Vagina (tissue), 2 donors: ENCODE measurements at regions not wholly inside any gene's neighbourhood (a gene's known extent, or its start where the extent isn't known, plus 50 kb on each side); places are given as distances from the start of the nearest gene placed in this dataset.

ENCODE experiments used
- DNase-seq, 2 donors: peaks; one replicate each; pipeline ENCODE4 v3.0.0-alpha.2; 2017; ENCODE audit errors: extremely low spot score in 2 of 2
- H3K27ac ChIP-seq: fragments of 200-600 bp; sonication (generic); one replicate; pipeline ENCODE4 v1.5.1; 2019
- H3K27me3 ChIP-seq: fragments of 200-600 bp; sonication (generic); one replicate; pipeline ENCODE4 v1.5.1; 2019
- H3K36me3 ChIP-seq, 2 donors: fragments of 200-600 bp; sonication (generic); one replicate each; pipeline ENCODE4 v1.5.1; 2017 to 2019
- H3K4me1 ChIP-seq: fragments of 200-600 bp; sonication (generic); one replicate; pipeline ENCODE4 v1.5.1; 2019
- H3K4me3 ChIP-seq, 2 donors: fragments of 200-600 bp; sonication (generic); 1 replicate in 1 of 2; 2 replicates in 1 of 2; pipeline ENCODE4 v1.5.1; 2016 to 2019
- H3K9me3 ChIP-seq: fragments of 200-600 bp; sonication (generic); one replicate; pipeline ENCODE4 v1.5.1; 2019
- POLR2A ChIP-seq, 2 donors: fragments of 450-650 bp; IDR thresholded peaks; one replicate each; pipeline ENCODE4 v1.6.1; 2017; ENCODE audit warnings: antibody characterized with exemption in 2 of 2, mild to moderate bottlenecking in 2 of 2, moderate library complexity in 2 of 2
- POLR2AphosphoS5 ChIP-seq, 2 donors: sonication (generic); formaldehyde crosslinking; IDR thresholded peaks; one replicate each; pipeline ENCODE4 v1.9.0; 2017; ENCODE audit warnings: antibody characterized with exemption in 2 of 2, mild to moderate bottlenecking in 2 of 2, low read depth in 1 of 2; ENCODE audit not compliant: insufficient read depth in 1 of 2
- intact Hi-C: fragments of 100-400 bp; cut with DNase I; formaldehyde crosslinking; loops from one replicate; pipeline ENCODE4 v1.15.1; 2023
- TF ChIP-seq, protein P1 (sequence below), 3 experiments: fragments of 450-650 bp in 2 of 3; fragments of 200-600 bp in 1 of 3; sonication (generic) in 1 of 3; IDR thresholded peaks; one replicate each; pipeline ENCODE4 v1.5.1; 2017 to 2019; ENCODE audit warnings: antibody characterized with exemption in 3 of 3, mild to moderate bottlenecking in 2 of 3, moderate library complexity in 2 of 3

DNA sequence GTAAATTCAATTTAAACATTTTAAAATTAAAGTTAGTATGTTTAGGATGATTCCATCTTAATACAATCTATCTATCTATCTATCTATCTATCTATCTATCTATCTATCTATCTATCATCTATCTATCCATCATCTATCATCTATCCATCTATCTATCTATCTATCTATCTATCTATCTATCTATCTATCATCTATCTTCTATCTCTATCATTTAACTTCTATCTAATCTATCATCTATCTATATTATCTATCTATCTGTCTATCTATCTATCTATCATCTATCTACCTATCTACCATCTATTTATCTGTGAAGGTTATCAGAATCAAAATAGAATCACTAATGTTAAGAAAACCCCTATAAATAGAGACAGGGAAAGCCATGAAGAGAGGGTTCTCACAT is 78.3 kb downstream of the RAMP3 start:
- no peaks in the 10 kb centered on the region for H3K27me3 ChIP-seq
- H3K9me3 ChIP-seq = no peaks in the 10 kb centered on the region
- H3K36me3 ChIP-seq = no peaks in the 10 kb centered on the region
- intact Hi-C loops = no loop called here
- H3K4me1 ChIP-seq = no peaks in the 10 kb centered on the region
- TF ChIP-seq, protein P1, sequence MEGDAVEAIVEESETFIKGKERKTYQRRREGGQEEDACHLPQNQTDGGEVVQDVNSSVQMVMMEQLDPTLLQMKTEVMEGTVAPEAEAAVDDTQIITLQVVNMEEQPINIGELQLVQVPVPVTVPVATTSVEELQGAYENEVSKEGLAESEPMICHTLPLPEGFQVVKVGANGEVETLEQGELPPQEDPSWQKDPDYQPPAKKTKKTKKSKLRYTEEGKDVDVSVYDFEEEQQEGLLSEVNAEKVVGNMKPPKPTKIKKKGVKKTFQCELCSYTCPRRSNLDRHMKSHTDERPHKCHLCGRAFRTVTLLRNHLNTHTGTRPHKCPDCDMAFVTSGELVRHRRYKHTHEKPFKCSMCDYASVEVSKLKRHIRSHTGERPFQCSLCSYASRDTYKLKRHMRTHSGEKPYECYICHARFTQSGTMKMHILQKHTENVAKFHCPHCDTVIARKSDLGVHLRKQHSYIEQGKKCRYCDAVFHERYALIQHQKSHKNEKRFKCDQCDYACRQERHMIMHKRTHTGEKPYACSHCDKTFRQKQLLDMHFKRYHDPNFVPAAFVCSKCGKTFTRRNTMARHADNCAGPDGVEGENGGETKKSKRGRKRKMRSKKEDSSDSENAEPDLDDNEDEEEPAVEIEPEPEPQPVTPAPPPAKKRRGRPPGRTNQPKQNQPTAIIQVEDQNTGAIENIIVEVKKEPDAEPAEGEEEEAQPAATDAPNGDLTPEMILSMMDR (IDR thresholded peaks at IDR 0.05) = no peak
- TF ChIP-seq POLR2AphosphoS5 (IDR thresholded peaks at IDR 0.05; ENCODE audit: insufficient read depth in 1 of 2, low read depth in 1 of 2) (no peak), POLR2A (IDR thresholded peaks at IDR 0.05) (no peak)
- DNase-seq = no peak
- H3K4me3 ChIP-seq = no peak overlapping the region
- H3K27ac ChIP-seq = no peak overlapping the region

DNA sequence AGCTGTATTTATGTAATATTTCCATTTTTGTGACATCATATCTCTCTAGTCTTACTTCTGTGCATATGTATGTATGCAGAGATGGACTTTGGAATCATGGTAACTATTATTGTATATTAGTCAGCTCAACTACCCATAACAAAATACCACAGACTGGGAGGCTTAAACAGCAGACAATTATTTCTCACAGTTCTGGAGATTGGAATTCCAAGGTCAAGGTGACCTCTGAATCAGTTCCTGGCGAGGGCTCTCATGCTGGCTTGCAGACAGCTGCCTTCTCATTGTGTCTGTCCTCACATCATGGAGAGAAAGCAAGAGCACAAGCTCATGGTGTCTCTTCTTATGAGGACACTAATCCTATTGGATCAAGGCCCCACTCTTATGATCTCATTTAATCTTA is 79.1 kb downstream of the RAMP3 start:
- TF ChIP-seq, protein P1 (IDR thresholded peaks at IDR 0.05) = no peak

DNA sequence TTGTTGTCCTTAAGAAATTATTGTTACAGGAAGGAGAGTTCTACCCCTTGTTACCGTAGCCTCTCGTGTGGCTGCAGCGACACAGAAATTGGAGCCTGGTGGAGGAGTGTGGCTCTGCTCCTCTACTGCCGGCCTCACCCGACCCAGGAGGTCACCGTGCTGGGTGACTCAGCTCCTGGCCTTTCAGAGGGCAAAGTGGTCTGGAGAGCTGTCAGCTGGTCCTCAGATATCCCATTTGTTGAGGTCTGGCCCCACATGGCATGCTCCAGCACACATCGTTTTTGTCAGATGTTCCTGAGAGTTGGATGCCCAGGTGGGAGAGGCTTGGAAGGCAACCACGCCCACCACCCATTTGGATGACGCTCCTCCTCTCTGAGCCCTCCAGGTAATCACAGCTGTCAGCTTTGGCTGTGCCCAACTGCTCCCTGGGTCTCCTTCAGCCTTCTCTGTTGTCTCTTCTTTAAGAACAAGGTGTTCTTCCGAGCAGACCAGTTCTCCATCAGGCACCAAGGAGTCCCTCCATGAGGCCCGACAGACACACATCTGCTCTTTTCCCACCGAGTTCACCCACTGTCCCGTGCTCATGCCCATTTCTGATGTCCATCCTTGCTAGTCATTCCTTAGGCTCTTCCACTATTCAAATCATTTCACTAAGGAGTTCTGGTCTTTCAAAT is 80.3 kb downstream of the RAMP3 start:
- peak in 1 of 2 donors; percentile 77 for DNase-seq
- no peak overlapping the region for H3K27ac ChIP-seq
- intact Hi-C loops = no loop called here
- TF ChIP-seq, protein P1 (IDR thresholded peaks at IDR 0.05) = no peak
- TF ChIP-seq POLR2A (IDR thresholded peaks at IDR 0.05) = no peak
- TF ChIP-seq POLR2AphosphoS5 (IDR thresholded peaks at IDR 0.05; ENCODE audit: insufficient read depth in 1 of 2, low read depth in 1 of 2) = no peak
- H3K9me3 ChIP-seq = no peaks in the 10 kb centered on the region
- H3K4me1 ChIP-seq = no peaks in the 10 kb centered on the region
- no peaks in the 10 kb centered on the region for H3K36me3 ChIP-seq
- H3K27me3 ChIP-seq = no peaks in the 10 kb centered on the region
- no peak overlapping the region for H3K4me3 ChIP-seq

More for the DNA sequence above, 79.1 kb downstream of the RAMP3 start:
- H3K27me3 ChIP-seq = no peaks in the 10 kb centered on the region
- H3K36me3 ChIP-seq = no peaks in the 10 kb centered on the region
- DNase-seq = peak in 1 of 2 donors; percentile 18
- no peaks in the 10 kb centered on the region for H3K9me3 ChIP-seq
- intact Hi-C loops = no loop called here
- no peak overlapping the region for H3K4me3 ChIP-seq
- H3K27ac ChIP-seq = no peak overlapping the region
- H3K4me1 ChIP-seq = no peaks in the 10 kb centered on the region

- H3K9me3 ChIP-seq = no peaks in the 10 kb centered on the region
- no peaks in the 10 kb centered on the region for H3K36me3 ChIP-seq
- H3K27ac ChIP-seq = no peak overlapping the region
- intact Hi-C loops = no loop called here
- H3K27me3 ChIP-seq = no peaks in the 10 kb centered on the region
- no peak overlapping the region for H3K4me3 ChIP-seq
- no peaks in the 10 kb centered on the region for H3K4me1 ChIP-seq
- TF ChIP-seq POLR2A (IDR thresholded peaks at IDR 0.05) = no peak
- TF ChIP-seq, protein P1 (IDR thresholded peaks at IDR 0.05) = no peak
- TF ChIP-seq POLR2AphosphoS5 (IDR thresholded peaks at IDR 0.05; ENCODE audit: insufficient read depth in 1 of 2, low read depth in 1 of 2) = no peak
- DNase-seq = peak in 1 of 2 donors; percentile 42
These were observed 81.2 kb downstream of the RAMP3 start for GRCh38 chr7:45238806-45239205.

- Histone ChIP-seq H3K9me3 (no peaks in the 10 kb centered on the region), H3K36me3 (no peaks in the 10 kb centered on the region), H3K27me3 (no peaks in the 10 kb centered on the region), H3K27ac (no peak overlapping the region), H3K4me1 (no peaks in the 10 kb centered on the region), H3K4me3 (no peak overlapping the region)
- TF ChIP-seq POLR2A (IDR thresholded peaks at IDR 0.05) (no peak), POLR2AphosphoS5 (IDR thresholded peaks at IDR 0.05; ENCODE audit: insufficient read depth in 1 of 2, low read depth in 1 of 2) (no peak)
- TF ChIP-seq, protein P1 (IDR thresholded peaks at IDR 0.05) = no peak
- intact Hi-C loops = no loop called here
- DNase-seq = peak in 1 of 2 donors; percentile 56
These were observed 81.9 kb downstream of the RAMP3 start for GRCh38 chr7:45239486-45239885.
